ENCODE measurements at regions not wholly inside any gene's neighbourhood (a gene's known extent, or its start where the extent isn't known, plus 50 kb on each side); places are given as distances from the start of the nearest gene placed in this dataset.

GRCh38 chr13:63206461-63206860, 1790.8 kb upstream of the PCDH20 start:
- no peak for DNase-seq

DNA sequence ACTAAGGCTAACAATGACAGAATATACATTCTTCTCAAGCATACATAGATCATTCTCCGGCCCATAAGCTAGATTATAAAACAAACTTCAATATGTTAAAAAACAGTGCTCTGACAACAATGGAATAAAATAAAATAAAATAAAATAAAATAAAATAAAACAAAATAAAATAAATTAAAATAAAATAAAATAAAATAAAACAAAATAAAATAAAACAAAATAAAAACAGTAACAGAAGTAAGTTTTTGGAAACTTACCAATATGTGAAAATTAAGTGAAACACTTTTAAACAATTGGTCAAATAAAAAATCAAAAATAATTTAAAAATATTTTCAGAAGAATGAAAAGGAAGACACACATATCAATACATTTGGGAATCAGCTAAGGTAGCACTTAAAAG, 1785.8 kb upstream of the PCDH20 start:
- DNase-seq: no peak

GRCh38 chr13:63199508-63199907, 1783.9 kb upstream of the PCDH20 start:
- DNase-seq: no peak

DNA sequence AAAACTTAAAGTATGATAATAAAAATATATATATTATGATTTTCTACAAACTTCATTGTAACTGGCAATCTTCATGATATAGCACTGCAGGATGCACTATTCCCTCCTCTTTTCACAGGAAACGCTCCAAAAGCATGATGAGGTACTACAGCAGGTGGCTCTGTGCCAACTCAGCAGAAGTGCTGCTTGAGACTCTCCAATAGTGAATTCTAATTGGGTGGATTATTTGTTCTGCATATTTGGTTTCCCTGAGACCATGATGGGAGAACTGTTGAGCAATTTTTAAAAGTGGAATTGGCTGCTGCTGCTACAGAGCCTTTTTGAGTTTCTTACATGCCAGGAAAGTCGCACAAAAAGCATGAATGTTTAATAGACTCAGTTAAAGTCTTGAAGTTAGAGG, 1782.4 kb upstream of the PCDH20 start:
- DNase-seq: no peak

GRCh38 chr13:63195726-63196125, 1780.1 kb upstream of the PCDH20 start:
- no peak for DNase-seq

DNA sequence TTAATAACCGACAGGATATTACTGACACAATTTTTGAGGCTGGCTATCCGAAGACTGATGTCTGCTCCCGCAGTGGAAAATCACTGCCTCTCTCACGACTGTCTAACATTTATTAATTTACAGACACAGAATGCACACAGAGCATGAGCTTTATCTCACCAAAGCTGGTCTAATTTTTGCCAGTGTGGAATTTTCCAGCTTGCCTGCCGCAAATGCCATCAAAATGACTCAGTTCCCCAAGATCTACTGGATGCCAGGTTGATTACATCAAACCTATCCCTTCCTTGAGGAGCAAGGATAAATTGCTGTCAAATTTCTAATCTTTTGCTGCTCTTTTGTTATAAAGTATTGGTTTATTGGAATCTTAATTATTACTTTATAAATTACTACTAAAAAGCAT, 1775.1 kb upstream of the PCDH20 start:
- DNase-seq: no peak

- DNase-seq: no peak
Observed at GRCh38 chr13:63190219-63190618, 1774.6 kb upstream of the PCDH20 start.

DNA sequence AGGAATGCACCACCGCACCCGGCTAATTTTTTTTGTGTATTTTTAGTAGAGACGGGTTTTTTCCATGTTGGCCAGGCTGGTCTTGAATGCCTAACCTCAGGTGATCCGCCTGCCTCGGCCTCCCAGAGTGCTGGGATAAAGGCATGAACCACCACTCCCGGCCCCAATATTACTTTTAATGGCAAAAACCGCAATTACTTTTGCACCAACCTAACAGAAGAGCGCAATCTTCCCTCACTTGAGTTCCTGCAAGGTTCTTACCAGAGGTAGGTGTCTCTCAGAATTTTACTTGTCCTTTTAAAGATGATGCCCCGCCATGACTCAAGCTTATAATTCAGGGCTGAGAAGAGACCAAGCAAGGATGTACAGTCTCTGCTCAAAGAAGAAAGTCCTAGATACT, 1774.1 kb upstream of the PCDH20 start:
- no peak for DNase-seq

DNA sequence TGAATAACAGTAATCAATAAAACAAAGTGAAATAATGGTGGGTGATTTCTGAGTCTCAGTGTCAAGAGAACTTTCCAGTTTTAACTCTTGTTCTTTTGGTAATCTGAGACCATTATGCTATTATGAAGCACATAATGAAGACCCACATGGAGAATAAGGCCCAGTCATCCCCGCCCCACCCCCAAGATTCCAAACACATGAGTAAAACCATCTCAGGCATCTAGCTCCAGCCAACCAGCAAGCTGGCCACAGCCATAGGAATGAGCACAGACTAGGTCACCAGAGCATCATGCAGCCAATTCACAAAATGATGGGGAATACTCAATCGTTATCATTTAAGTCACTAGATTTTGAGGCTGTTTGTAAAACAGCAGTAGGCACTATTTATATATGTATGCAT, 1769.0 kb upstream of the PCDH20 start:
- no peak for DNase-seq

DNA sequence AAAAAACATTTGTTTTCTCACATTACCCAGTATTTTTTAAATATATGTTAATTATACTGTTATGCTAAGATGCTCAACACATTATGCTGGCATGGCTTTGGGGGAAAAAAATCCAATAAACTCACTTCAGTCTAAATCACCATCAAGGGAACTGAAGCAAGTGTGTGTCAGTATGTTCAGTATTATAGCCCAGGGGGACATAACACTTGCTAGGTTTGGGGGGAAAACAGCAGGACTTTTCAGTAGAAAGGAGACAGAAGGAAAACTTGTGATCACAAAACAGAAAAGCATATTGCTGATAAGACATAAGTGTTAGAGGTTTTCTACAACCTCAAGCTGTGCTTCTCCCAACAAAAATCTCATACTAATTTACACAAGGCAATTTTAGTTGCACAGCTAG, 1759.9 kb upstream of the PCDH20 start:
- DNase-seq: no peak

GRCh38 chr13:63167699-63168337, 1752.2 kb upstream of the PCDH20 start:
- DNase-seq: no peak

- no peak for DNase-seq
Observed at GRCh38 chr13:63166345-63166744, 1750.7 kb upstream of the PCDH20 start.

- DNase-seq: no peak
Observed at GRCh38 chr13:63163903-63164302, 1748.3 kb upstream of the PCDH20 start.

- no peak for DNase-seq
Observed at GRCh38 chr13:63161219-63161618, 1745.6 kb upstream of the PCDH20 start.

GRCh38 chr13:63156816-63157215, 1741.2 kb upstream of the PCDH20 start:
- DNase-seq: no peak

DNA sequence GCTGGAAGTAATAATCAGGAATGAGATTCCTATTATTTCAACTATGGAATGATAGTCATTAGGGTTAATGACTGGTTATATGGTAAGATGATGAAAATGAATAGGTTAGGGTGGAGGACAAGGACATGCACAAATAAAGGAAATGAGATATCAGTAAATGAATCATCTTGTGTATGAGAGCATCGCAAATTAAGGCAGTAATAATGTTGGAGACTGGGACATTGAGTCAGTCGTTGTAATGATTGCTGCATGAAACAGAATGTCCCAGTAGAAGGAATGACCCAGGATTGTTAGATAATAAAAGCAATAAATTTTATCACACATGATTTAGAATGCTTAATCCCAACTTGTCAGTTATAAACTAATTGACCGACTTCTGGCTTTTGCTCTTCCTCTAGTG, 1733.7 kb upstream of the PCDH20 start:
- no peak for DNase-seq

- DNase-seq: no peak
Observed at GRCh38 chr13:63139277-63139676, 1723.6 kb upstream of the PCDH20 start.

DNA sequence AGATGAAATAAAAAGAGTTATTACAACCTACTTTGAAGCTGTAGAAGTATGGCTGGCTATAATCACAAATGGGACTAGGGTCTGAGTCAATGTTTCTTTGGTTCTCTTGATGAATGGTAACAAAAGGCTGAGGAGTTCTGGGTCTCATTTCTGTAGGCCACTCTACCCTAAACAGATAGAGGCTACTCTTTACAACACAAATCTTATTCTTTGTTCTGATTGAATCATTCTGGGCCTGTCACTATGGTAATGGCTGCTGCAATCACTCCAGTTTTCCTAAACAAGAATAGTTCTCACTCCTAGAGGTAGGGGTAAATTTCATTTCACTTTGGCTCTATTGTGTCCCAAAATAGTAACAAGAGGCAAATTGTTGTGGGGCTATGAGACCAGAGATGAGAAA, 1714.3 kb upstream of the PCDH20 start:
- no peak for DNase-seq

DNA sequence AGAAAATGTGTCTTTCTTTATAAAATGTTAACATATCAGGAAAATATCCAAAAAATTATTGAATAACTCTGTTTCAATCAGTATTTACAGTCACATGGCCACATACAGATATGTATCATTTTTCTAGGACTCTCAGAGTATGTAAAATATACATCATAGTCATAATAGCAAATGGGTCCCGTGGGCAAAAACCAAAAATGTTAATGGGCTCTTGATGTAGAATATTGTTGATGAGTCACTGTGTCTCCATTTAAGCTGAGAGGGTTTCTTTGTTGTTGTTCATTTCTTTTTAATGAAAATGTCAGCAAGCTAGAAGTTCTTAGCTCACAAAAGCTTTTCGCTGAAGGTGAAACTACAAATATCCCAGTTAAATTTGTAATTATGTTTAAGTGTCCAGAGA, 1713.1 kb upstream of the PCDH20 start:
- DNase-seq: no peak

DNA sequence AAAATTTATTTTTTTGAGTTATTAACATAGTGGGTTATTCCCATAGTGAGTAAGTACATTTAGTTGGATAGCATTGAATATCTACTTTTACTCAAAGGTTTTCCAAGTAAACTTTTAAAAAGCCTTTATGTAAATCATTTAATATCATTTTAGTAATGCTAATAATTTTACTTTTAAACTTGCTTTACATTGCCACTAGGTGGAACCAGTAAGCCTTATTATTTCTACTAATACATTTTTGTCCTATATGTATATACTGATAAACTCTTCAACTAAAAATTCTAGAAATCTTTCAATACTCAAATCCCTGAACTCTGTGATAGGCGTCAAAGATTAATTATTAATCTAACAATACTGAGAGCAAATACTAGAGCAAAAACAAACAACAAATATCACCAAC, 1709.2 kb upstream of the PCDH20 start:
- no peak for DNase-seq

DNA sequence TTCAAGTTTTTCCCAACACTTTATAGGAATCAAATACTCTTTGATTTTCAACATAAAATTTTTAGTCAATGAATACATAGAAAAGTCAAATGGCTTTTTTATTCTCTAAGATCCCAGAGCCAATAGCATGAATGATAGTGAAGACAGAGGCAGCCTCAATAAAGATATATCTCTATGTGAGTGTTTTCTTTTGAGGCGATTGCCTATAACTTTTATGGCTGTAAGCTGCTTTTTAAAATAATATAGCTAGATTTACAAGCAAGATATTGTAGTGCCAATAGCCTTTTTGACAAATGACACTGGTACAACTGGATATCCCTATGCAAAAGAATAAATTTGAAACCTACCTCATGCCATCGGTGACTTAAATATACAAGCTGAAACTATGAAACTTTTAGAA, 1705.2 kb upstream of the PCDH20 start:
- DNase-seq: no peak

DNA sequence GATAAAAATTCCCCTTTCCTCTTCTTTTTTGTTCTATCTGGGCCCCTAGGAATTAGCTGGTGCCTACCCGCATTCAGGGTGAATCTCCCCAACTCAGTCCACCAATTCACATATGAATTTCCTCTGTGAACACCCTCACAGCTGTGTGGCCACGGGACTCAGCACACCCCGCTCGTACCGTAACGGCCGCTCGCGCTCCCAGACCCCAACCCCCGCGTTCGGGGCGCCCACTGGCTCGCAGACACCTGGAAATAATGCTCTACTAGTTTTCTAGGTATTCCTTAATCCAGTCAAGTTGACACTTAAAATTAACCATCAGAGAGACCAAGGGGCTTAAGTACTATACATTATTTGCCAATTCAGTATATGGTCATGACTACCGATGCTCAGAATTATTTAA, 1702.1 kb upstream of the PCDH20 start:
- DNase-seq: no peak

DNA sequence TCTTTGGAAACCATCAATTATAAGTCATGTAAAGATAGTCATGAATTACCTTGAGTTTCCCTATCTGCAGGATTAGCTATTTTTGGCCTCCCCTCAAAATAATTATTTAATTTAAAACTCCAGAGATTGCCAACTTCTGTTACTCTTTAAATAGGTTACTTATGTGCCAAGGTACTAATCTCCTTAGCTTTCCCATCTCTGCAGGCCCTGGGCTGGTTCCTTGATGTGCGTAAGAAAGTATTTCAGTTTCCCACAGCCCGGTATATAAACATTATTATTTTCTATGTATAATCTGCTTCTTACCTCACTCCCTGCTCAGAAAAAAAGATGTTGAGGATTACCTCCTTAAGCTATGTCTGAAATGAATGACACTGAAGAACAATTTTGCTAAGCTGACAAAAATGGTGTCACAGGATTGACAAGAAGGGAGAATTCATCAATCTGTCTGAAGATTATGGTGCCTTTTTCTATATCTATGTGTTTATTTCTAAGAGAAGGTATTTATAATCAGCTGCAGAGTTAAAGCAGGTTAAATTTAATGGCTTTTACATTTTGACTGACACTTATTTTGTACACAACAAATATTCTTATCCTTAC, 1697.2 kb upstream of the PCDH20 start:
- no peak for DNase-seq

DNA sequence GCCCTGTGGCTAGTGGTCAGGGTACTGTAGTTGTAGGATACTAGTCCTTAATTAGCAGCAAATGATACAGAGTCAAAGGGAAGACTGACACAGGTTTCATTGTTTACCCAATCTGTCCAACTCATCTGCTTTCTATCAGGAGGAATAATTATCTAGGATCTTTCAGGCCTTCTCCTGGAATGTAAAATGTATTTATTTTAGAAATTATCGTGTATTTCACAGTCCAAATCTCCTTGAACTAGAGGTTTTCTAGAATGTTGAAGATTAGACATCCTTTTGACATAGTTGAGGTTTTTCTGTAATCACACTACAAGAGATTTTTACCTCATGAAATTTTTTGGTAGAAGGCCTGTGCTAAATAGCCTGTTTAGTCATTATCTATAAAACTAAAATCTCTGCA, 1694.8 kb upstream of the PCDH20 start:
- no peak for DNase-seq

DNA sequence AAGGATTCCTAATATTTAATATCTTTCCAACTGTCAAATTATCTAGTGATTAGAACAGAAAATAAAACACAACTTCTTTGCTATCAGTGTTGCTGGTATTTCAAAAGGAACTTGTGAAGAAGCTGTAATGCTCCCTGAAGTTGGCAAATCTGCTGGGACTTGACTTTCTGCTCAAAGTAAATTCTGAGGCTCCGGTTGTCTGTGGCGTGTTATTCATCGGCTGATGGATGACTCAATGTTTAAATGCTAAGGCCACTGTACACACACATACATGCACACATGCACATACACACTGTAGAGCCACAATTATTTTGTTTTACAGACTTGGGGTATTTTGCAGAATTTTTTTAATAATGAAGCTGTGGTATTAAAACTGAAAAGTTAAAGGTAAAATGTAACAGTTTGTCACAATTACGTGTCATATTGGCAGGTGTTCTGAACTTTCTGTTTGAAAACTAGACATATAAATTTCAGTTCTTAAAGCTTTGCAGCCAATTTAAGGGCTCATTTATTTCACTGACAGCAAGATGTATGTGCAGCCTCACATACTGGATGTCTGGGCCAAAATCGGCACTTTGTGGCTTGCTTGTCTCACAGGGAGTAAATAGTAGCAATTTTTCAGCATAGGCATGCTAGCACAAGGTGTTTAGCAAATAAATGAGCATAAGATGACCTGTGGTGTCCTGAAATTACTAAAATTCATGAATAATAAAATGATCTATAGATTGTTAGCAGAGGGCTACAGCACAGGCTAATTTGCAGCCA, 1691.7 kb upstream of the PCDH20 start:
- DNase-seq: no peak
